Fibroblast of lung (primary cell): ENCODE measurements at regions not wholly inside any gene's neighbourhood (a gene's known extent, or its start where the extent isn't known, plus 50 kb on each side); places are given as distances from the start of the nearest gene placed in this dataset.
"Not testable (repeated sequence)": the region's sequence is repeated elsewhere in the genome, so short reads cannot be mapped to it uniquely, and the experiment has no call there.

Source experiments
- DNase-seq, 2 donors: peaks; one replicate each; pipeline versions ENCODE4 v3.0.0 to v3.0.0-alpha.2; 2010; ENCODE audit warnings: low read depth in 2 of 2
- H2AFZ ChIP-seq: 2 replicates; pipeline ENCODE4 v1.5.1; 2012; ENCODE audit warnings: low read length, control low read depth, inconsistent platforms
- H3K27ac ChIP-seq: 2 replicates; pipeline ENCODE4 v1.5.1; 2011; ENCODE audit warnings: low read length, control low read depth; ENCODE audit not compliant: insufficient read depth
- H3K27me3 ChIP-seq: 2 replicates; pipeline ENCODE4 v1.5.1; 2011; ENCODE audit warnings: mild to moderate bottlenecking, low read length; ENCODE audit not compliant: control insufficient read depth, insufficient read depth
- H3K36me3 ChIP-seq: 2 replicates; pipeline ENCODE4 v1.5.1; 2011; ENCODE audit warnings: low read length; ENCODE audit not compliant: control insufficient read depth, insufficient read depth
- H3K4me1 ChIP-seq: 2 replicates; pipeline ENCODE4 v1.5.1; 2011; ENCODE audit warnings: low read length; ENCODE audit not compliant: control insufficient read depth, insufficient read depth; ENCODE audit errors: extremely low read depth
- H3K4me2 ChIP-seq: 2 replicates; pipeline ENCODE4 v1.5.1; 2011; ENCODE audit warnings: low read length, control low read depth; ENCODE audit not compliant: insufficient read depth; ENCODE audit errors: extremely low read depth
- H3K4me3 ChIP-seq, 4 experiments: fragments of 200-600 bp in 1 of 4; sonication (generic) in 1 of 4; replicated peaks in 1 of 4; 2 replicates each; pipeline ENCODE4 v1.5.1; 2011 to 2016; ENCODE audit warnings: low read length in 4 of 4, low read depth in 3 of 4, mild to moderate bottlenecking in 3 of 4, control low read depth in 2 of 4, inconsistent platforms in 1 of 4, mixed read lengths in 1 of 4; ENCODE audit not compliant: insufficient read depth in 1 of 4; ENCODE audit errors: control extremely low read depth in 1 of 4
- H3K79me2 ChIP-seq: 2 replicates; pipeline ENCODE4 v1.5.1; 2012; ENCODE audit warnings: mild to moderate bottlenecking, low read length, inconsistent platforms; ENCODE audit not compliant: control insufficient read depth, insufficient read depth
- H3K9ac ChIP-seq: 2 replicates; pipeline ENCODE4 v1.5.1; 2011; ENCODE audit warnings: mild to moderate bottlenecking, low read length, control low read depth; ENCODE audit not compliant: insufficient read depth
- H3K9me3 ChIP-seq: 2 replicates; pipeline ENCODE4 v1.5.1; 2012; ENCODE audit warnings: low read depth, low read length; ENCODE audit not compliant: control insufficient read depth, insufficient read depth
- H4K20me1 ChIP-seq: 2 replicates; pipeline ENCODE4 v1.5.1; 2011; ENCODE audit warnings: low read length; ENCODE audit not compliant: control insufficient read depth, insufficient read depth; ENCODE audit errors: extremely low read depth
- EZH2 ChIP-seq: IDR thresholded peaks from 2 replicates; pipeline ENCODE4 v1.5.1; 2012; ENCODE audit warnings: low read length, control low read depth, mild to moderate bottlenecking; ENCODE audit errors: missing control alignments
- TF ChIP-seq, protein P1 (sequence below), 2 donors: IDR thresholded peaks in 1 of 2; conservative IDR thresholded peaks in 1 of 2; 1 replicate in 1 of 2; 2 replicates in 1 of 2; pipeline ENCODE4 v1.5.1; 2011 to 2012; ENCODE audit warnings: low read length in 2 of 2, control low read depth in 1 of 2, inconsistent platforms in 1 of 2, low read depth in 1 of 2, mild to moderate bottlenecking in 1 of 2

- H3K36me3 ChIP-seq, result no peaks in the 10 kb centered on the region
- H3K27me3 ChIP-seq, result no peaks in the 10 kb centered on the region
- no peak overlapping the region for H2AFZ ChIP-seq
- H3K79me2 ChIP-seq, result no peaks in the 10 kb centered on the region
- no peak overlapping the region for H3K9ac ChIP-seq
- no peaks in the 10 kb centered on the region for H3K4me1 ChIP-seq
- H3K4me3 ChIP-seq, result no peak overlapping the region
- H3K27ac ChIP-seq, result no peak overlapping the region
- DNase-seq, result no peak
- H3K9me3 ChIP-seq, result no peaks in the 10 kb centered on the region
- no peaks in the 10 kb centered on the region for H4K20me1 ChIP-seq
- H3K4me2 ChIP-seq, result no peak overlapping the region
- TF ChIP-seq EZH2, result no peak
- TF ChIP-seq, protein P1, sequence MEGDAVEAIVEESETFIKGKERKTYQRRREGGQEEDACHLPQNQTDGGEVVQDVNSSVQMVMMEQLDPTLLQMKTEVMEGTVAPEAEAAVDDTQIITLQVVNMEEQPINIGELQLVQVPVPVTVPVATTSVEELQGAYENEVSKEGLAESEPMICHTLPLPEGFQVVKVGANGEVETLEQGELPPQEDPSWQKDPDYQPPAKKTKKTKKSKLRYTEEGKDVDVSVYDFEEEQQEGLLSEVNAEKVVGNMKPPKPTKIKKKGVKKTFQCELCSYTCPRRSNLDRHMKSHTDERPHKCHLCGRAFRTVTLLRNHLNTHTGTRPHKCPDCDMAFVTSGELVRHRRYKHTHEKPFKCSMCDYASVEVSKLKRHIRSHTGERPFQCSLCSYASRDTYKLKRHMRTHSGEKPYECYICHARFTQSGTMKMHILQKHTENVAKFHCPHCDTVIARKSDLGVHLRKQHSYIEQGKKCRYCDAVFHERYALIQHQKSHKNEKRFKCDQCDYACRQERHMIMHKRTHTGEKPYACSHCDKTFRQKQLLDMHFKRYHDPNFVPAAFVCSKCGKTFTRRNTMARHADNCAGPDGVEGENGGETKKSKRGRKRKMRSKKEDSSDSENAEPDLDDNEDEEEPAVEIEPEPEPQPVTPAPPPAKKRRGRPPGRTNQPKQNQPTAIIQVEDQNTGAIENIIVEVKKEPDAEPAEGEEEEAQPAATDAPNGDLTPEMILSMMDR (conservative IDR thresholded peaks at IDR 0.05 in 1 of 2, IDR thresholded peaks at IDR 0.05 in 1 of 2; ENCODE audit: low read depth in 1 of 2, low read length in 2 of 2), result no peak
Measured at GRCh38 chr15:45821390-45821789, 186.6 kb downstream of the SQOR start.

DNA sequence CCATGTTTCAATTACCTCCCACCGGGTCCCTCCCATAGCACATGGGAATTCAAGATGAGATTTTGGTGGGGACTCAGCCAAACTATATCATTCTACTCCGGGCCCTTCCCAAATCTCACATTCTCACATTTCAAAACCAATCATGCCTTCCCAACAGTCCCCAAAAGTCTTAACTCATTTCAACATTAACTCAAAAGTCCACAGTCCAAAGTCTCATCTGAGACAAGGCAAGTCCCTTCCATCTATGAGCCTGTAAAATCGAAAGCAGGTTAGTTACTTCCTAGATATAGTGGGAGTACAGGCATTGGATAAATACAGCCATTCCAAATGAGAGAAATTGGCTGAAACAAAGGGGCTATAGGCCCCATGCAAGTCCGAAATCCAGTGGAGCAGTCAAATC, 188.1 kb downstream of the SQOR start:
- not testable (repeated sequence) for H3K36me3 ChIP-seq, H3K27ac ChIP-seq, H3K79me2 ChIP-seq, H3K4me1 ChIP-seq, H3K27me3 ChIP-seq, H3K9me3 ChIP-seq, DNase-seq, H3K4me3 ChIP-seq, H3K4me2 ChIP-seq, H4K20me1 ChIP-seq, H2AFZ ChIP-seq, H3K9ac ChIP-seq

DNA sequence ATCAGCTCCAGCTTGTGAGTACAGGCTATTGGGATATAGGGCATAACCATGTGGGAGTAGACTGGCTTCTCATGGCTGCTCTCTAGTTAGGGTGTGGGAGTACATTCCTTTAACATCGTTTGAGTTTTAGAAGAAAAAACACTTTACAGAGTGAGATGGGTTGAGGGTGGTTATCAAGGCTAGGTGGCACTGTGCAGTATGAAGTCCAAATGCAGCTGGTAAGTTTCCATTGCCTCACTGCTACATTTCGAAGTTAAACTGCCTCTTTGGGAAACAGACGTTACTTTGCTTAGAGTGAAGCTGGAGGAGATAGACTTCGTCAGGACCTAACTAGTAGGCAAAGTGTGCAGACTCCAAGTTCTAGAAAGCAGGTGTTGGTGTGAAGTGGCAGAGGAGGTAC, 192.4 kb downstream of the SQOR start:
- Histone ChIP-seq H4K20me1 (no peaks in the 10 kb centered on the region), H3K4me1 (no peaks in the 10 kb centered on the region), H3K4me3 (no peak overlapping the region), H3K9ac (no peak overlapping the region), H2AFZ (no peak overlapping the region), H3K36me3 (no peaks in the 10 kb centered on the region), H3K27me3 (no peaks in the 10 kb centered on the region), H3K9me3 (no peaks in the 10 kb centered on the region), H3K4me2 (no peak overlapping the region), H3K79me2 (no peaks in the 10 kb centered on the region), H3K27ac (no peak overlapping the region)
- no peak for TF ChIP-seq EZH2
- TF ChIP-seq, protein P1 (conservative IDR thresholded peaks at IDR 0.05 in 1 of 2, IDR thresholded peaks at IDR 0.05 in 1 of 2; ENCODE audit: low read depth in 1 of 2, low read length in 2 of 2), result no peak
- no peak for DNase-seq

- H3K4me1 ChIP-seq, result no peaks in the 10 kb centered on the region
- H3K9ac ChIP-seq, result no peak overlapping the region
- no peaks in the 10 kb centered on the region for H4K20me1 ChIP-seq
- H3K79me2 ChIP-seq, result no peaks in the 10 kb centered on the region
- no peak overlapping the region for H3K4me3 ChIP-seq
- no peak overlapping the region for H2AFZ ChIP-seq
- no peaks in the 10 kb centered on the region for H3K27me3 ChIP-seq
- no peaks in the 10 kb centered on the region for H3K36me3 ChIP-seq
- H3K4me2 ChIP-seq, result no peak overlapping the region
- no peak for DNase-seq
- H3K9me3 ChIP-seq, result no peaks in the 10 kb centered on the region
- H3K27ac ChIP-seq, result no peak overlapping the region
- TF ChIP-seq EZH2, result no peak
- TF ChIP-seq, protein P1 (conservative IDR thresholded peaks at IDR 0.05 in 1 of 2, IDR thresholded peaks at IDR 0.05 in 1 of 2; ENCODE audit: low read depth in 1 of 2, low read length in 2 of 2), result no peak
Measured at GRCh38 chr15:45827766-45828165, 192.9 kb downstream of the SQOR start.
